NCI-H2227 treated with DMSO at 0.1 percent for 48 hours (cell line): ENCODE measurements at regions not wholly inside any gene's neighbourhood (a gene's known extent, or its start where the extent isn't known, plus 50 kb on each side); places are given as distances from the start of the nearest gene placed in this dataset.

Source experiments
- DNase-seq: peaks from one replicate; lab custom pipeline; 2025; lab: John Stamatoyannopoulos, UW

DNA sequence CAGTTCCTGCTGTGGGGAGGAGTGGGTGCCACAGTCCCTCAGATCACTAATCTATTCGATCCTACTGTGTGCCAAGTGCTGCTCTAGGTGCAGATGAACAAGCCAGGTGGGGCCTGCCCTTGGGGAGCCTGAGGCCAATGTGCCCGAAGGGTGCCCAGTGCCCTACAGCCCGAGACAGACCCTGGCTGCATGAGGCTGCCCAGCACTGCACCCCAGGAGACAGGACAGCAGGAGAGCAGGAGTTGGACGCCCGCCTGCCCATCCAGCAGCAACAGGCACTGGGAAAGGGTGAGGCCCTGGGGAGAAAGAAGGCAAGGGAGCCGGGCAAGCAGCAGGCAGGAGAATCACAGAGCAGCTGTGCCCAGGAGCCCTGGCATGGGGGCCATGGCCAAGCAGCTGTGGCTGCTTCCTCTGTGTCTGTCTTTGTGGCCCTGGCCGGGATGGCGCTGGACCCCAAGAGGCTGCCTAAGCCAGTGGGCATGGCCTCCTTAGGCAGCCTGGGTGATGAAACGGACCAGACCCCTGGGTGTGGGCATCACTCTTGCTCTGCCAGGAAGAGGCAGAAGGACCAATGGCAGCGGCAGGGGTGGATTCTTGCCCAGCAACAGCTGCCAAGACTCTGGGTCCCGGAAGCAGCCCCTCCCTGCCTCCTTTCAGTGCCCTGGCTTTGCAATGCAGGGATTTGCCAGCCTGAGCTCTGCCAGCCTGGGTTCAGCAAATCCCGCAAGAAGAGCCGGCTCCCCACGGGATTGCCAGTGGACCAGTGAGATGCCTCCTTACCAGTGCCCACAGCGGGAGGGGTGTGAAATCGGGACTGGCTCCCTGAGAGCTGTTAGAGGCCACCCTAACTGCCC, 179.6 kb upstream of the TNRC6C start:
- DNase-seq = no peak

DNA sequence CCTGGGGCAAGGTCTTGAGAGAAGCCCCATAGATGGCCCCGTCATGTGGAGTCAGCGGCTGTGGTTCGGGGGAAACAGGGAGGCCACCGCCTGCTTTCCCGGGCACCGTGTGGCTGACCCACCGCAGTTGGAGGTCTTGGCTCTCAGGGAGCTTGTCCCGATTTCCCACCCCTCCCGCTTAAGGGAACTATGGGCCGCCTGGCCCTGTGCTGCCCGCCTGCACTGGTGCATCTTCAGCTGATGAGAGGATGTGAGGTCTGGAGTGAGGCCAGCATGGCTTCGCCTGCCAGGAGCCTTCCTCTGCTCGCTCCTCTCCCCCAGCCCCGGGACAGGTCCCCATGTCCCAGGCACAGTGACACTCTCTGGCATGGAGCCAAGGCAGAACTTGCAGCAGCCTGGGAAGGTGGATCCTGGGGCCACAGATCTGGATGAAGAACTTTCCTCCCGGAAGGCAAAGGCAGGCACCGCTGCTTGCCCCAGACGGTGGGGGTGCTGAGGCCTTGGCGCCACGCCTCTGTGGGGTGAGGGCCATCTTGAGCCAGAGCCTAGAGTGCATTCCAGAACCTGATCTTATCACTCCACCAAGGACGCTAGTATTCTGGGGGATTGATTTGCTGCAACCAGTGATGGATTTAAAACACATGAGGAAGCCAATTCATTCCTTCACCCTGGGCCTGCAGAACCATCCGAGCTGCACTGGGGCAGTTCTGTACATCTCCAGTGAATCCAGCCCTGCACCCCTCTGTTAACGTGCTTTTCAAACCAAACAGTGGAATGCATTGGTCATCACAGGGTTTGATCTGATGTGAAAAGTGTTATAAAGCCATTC, 178.6 kb upstream of the TNRC6C start:
- no peak for DNase-seq

DNA sequence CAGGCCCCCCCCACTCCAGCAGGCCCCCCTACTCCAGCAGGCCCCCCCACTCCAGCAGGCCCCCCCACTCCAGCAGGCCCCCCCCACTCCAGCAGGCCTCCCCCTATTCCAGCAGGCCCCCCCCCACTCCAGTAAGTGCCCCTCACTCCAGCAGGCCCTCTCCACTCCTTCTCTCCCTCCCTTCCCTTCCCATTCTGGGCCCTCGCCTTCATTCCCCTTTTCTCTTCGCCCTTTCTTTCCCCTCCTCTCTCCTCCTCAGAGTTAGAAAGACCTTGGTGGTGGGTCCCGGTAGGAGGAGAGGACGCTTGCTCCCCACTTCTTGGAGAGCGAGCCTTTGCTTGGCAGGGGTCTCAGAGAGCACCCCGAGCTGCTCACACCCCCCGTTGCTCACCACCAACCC, 177.0 kb upstream of the TNRC6C start:
- DNase-seq = no peak

DNA sequence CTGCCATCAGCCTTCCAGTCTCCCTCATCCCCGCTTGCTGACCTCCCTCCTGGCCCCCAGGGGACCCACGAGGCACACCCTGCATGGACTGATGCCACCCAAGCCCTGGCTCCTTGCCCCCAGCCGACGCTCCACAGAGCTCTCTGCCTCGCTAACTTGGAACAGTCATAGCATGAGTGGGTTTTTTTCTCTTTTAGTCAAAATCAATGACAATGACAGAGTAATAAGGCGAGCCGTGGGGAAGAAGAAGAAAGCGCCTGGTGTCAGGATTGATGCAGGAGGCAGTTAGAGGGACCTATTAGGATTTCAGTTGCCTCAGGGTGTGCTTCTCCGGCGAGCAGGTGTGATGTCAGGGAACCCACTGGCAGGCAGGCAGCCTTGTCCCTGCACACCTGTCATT, 176.3 kb upstream of the TNRC6C start:
- no peak for DNase-seq

DNA sequence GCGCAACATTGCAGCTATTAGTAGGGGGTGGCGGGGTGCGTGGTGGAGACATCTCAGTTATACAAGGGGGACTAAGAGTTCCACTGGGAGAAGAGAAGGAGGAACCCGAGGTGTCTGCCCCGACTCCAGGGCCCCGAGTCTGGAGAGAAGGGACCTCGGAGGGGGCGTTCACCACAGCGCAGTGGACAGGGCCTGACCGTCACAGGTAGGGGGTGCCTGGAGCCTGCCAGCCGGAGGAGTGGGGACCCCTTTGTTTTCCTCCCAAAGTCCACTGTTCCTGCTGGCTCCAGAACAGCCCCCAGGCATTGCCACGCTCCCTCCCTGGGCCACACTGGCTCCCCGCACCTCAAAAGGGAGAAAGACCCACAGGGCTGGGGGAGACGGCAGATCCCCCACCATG, 175.9 kb upstream of the TNRC6C start:
- DNase-seq = no peak

DNA sequence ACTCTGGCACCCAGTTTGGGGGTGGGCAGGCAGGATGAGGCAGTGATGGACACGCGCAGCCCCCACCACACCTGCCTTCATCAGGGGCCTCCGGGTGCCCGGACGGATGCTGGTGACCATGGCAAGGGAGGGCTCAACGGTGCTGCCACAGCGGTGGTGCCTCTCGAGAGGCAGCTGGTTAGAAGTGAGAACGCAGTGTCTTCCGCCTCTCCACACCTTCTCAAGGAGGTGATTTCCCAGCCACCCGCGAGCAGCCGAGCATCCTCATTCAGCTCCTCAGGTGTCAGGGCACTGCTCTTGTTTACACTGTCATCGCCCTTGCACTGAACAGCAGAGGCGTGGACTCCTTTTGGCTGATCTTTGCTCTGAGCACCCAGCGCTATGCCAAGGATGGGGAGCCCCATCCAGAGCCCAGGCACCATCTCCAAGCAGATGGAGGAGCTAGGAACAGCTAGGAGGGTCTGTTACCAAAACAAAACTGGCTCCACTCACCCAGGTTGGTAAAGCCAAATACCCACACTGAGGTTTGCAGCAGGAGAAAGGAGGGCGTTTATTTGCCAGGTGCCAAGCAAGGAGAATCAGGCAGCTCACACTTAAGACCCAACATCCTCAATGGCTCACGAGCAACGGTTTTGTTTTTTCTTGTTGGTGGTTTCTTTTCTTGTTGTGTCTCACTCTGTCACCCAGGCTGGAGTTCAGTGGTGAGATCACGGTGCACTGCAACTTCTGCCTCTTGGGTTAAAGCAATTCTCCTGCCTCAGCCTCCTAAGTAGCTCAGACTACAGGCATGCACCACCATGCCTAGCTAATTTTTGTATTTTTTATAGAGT, 174.3 kb upstream of the TNRC6C start:
- no peak for DNase-seq

DNA sequence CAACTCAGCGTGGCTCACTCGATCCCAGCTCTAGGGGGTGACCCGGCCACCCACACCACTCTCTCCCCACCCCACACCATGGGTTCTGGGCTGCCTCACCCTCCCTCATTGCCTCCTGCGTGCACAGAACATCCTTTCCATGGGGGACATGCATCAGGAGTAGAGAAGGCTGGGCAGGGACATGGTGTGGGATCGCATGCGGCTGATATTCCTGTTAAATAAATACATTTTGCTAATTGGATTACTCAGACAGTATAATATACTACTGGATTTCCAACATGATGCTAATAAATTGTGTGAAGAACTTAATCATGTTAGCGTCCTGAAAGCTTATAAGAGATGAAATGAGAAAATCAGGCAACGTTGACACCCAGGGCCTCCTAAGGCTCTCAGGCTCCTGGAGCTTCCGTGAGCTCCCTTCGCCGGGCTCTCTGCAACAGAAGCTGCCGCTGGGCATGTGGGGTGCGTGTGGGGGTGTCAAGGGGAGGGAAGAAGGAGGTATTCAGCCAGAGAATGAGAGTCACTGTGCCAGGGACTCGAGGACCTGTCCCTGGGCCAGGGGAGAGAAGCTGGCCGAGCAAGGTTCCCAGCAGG, 173.1 kb upstream of the TNRC6C start:
- DNase-seq = no peak

DNA sequence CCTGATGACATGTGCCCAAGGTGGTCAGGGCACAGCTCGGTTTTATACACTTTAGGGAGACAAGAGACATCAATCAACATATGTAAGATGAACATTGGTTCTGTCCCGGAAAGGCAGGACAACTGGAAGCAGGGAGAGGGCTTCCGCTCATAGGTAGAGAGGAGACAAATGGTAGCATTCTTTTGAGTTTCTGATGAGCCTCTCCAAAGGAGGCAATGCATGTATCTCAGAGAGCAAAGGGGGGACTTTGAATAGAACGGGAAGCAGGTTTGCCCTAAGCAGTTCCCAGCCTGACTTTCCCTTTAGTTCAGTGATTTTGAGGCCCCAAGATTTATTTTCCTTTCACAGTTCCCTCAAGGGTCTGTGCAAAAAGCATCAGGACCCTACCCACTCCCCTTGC, 172.4 kb upstream of the TNRC6C start:
- no peak for DNase-seq

DNA sequence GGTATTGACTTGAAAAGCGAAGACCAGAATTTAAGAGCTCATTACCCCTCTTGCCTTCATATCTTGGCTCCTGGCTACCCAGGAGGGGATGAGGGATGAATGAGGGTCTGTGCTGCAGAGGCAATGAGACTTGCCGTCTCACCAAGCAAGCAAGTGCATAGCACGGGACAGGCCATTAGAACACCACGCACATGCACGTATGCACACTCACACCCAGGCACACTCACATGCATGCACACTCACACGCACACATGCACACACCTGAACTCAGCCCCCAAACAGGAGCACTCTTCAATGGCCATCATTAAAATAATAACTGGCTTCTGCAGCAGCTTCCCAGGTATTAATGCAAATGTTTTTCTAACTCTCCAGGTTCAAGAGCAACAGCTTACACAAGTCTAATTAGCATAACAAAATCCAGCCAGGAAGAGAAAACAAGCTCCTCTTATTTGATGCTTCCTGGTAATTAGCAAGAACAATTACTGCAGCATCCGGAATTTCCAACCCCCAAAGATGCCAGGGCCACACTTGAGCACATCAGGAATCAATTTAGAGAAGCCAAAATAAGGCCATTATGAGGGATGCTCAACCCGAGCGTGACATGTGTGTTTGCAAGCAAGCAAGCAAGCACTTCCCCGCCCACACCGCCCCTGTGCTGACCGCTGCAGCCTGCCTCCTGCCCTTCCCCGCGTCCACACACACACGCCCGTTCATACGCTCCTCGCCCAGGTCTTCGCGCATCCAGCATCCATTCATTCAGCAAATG, 171.6 kb upstream of the TNRC6C start:
- DNase-seq = peak; percentile 30

DNA sequence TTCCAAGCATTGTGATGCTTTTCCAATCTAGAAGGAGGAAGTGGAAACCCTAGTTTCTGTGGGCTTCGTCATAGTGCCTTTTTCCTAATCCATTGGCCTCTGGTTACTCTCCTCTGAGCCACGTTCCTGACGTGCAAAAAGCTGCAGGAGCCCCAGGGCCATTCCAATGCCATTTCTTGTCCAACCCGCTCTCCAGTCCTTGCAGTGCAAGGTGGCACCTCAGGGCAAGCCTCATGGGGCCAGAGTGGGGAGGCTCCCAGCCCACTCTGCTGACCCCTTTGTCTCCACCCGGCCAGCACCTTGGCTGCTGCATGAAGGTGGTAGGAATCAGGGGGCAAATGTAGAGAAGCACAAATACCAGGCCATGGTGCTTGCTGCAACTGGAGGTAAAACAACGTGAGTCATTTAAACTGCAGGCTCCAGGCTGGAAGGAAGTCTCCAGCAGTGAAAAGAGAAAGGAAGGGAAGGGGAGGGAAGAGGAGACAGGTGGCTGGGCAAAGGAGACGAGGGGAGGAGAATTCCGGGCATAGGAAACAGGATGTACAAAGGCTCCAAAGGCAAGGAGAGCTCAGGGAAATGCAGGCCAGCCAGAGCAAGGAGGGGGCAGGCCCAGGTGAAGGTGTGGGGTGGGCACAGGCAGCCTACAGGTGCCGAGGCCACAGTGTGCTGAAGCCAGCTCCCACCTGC, 168.2 kb upstream of the TNRC6C start:
- no peak for DNase-seq

DNA sequence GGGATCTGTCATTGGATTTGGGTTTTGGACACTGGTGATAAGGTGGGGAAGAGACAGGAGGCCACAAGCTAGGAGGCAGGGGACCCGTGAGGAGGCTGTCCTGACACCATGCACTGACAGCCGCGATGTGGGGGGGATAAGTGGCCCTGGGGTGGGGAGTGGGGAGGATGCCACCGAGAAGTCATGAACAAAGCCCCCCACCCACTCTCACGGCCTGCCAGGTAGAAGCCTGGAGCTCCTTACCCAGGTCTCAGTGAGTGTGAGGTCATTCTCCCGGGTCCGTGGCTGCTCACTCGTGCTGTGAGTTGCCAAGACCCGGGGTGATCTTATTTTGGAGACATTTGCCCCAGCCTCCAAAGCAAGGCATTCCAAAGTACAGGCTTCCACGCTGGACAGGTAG, 165.9 kb upstream of the TNRC6C start:
- DNase-seq = no peak

DNA sequence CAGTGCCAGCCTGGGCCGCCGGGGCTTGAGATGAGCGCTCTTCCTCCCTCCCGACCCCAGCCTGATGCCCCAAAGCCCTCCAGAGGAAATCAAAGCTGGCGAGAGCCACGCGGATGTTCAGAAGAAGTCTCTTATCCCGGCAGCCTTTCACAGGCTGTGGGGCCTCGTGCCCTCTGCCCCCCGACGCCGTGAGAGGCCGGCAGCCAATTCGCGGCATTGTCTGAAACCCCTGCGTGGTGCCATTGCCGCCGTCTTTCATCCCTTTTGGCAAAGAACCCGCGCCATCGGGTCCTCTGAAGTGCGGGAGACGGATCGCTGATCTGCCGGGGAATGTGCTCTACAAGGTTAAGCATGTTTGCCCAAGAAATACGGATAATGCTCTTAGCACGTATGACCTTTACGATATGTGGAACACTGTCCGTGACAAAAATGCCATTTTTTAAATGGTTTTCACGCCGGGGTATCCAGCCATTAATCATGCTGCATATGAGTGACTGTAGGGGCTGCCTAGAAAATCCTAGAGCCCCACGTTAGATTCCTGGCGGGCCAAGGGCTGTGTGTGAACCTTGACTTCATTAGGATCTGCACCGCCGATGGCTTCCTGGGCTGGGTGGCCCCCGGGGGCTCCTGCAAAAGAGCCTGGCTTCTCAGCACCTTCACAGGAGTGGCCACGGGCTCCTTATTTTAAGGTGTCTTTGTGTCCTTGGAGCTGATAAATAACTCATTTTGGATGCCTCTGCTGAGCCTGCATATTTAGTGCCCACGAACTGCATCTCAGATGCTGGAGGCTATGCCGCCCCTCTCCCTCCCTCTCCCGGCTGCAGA, 165.1 kb upstream of the TNRC6C start:
- DNase-seq = no peak

DNA sequence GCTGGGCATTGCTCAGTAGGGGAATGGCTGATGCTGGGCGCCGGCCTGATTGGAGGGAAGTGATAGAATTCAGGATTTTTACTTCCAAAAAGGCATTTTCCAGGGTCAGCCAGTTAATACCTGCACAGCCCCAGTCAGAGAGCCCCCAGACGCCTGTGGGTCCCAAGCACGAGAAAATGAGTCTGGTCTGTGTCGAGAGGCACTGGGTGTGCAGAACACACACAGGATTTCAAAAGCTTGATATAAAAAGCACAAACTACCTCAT, 164.6 kb upstream of the TNRC6C start:
- no peak for DNase-seq

DNA sequence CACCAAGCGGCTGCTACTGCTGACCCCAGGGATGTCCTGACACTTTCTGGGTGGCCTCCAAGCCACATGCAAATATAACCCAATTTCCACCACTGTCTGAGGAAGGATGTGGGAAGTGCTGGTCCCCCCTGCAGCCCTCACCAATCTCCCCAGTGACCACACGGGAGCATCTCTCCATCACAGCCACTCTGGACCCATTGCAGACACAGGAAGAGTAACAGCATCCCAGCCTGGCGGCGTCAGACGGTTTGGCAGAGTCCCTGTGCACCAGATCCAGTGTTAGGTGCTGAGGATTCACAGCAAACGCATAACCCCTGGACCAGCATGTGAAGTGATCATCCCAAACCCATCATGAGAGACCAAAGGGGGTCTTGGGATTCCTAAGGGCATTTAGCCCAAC, 163.7 kb upstream of the TNRC6C start:
- DNase-seq = no peak

DNA sequence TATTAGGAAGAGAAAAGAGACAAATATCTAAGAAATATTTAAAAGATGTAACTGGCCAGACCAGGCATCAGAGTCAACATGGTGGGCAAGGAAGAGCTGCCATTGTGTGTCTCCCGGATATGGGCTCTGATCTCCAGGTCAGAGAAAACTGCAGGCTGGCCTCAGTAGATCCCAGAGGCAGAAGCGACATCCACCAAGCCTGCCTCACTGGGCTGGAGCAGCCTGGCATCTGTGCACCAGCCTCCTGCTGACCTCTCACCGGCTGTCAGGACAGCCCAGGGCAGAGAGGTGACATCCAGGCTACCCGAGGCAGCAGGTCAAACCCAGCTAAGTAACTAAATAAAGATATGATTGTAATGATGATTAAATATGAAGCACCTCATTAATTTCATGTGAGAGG, 162.8 kb upstream of the TNRC6C start:
- DNase-seq = no peak

DNA sequence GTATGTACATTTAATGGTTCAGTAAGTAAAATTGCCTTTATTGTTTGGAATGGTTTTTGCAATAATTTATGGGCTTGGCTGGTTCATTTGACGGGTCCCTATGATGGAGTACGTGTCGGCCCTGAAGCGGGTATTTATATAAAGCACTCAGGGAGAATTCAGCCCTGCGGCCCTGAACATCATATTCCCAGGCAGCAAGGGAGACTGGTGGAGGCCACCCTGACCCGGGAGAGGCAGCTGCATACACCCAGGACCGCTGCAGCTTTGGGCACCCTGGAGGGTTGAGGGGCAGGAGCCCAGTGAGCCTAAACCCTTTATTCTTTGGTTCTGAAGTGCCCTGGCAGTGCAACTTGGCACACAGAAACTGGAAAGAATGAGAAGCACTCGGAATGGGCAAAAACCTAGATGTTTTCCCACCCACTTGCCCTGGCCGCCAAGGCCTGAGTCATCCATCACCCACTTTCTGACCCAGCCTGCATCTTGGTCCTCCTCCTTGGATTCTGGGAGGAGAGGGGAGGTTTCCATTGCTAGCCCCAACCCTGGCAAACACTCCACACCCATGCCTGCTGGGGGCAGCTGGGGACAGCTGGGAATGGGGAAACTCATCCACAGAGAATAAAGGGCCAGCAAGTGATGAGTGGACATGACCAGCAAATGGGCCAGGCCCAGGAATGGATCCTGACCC, 162.2 kb upstream of the TNRC6C start:
- DNase-seq = no peak

DNA sequence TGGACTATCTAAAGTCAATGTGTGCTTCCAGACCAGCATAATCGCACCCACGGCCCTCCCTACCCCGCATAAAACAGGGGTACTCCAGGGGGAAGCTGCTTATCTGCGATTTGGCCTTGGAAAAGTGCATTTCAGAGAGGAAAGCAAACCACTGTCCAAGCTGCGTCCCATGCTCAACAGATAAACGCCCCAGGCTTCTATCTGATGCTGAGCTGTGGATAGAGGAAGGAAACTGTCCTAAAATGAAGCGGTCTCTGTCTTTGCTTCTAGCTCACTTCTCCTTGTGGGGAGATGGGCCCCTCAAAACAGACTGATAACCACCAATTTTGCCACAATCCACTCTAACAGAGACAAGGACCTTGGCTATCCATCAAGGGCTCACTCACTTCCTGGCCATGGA, 160.5 kb upstream of the TNRC6C start:
- DNase-seq = no peak

DNA sequence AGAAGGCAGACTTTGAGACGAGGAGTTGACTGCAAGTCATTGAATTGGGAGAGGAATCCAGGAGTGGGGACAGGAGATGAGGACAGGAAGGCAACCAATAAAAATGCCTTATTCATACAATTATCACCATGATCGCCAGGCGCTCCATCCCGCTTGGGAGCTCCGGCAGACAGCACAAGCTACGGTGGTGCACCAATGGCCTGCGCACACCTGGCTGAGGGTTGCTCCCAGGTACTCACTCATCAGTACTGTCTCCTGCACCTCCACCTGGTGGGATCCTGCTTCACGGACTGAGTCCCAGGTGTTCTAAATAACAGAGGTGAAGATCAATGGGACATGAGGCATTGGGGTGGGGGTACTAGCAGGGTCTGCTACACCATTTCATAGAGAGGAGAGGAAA, 160.0 kb upstream of the TNRC6C start:
- no peak for DNase-seq

DNA sequence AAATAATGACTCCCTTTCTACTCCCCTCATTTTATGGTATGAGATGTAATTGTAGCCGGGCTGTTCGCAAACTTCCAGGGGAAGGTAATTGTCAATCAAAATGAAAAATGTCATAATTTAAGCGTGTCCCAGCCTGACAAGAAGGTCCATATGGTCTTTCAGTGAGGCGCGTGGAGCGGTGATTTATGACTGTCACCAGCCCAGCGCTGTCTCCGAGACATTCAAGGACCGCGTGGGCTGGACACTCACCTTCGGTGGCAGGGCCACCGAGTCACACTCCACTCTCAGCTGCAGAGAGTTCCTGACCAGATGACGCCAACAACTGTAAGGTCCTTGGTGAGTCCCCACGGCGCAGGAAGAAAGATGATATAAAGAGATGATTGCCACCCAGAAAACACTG, 157.7 kb upstream of the TNRC6C start:
- DNase-seq = peak; percentile 30
